ENCODE measurements at regions not wholly inside any gene's neighbourhood (a gene's known extent, or its start where the extent isn't known, plus 50 kb on each side); places are given as distances from the start of the nearest gene placed in this dataset.

GRCh38 chr6:139850512-139850911 is 476.1 kb upstream of the CITED2 start:
- Histone ChIP-seq H3K36me3 (no peaks in the 10 kb centered on the region), H3K27me3 (no peaks in the 10 kb centered on the region), H3K9me3 (peaks cover 3% of the 10 kb centered on the region; the same call in 1 of the 2 replicates), H3K4me3 (no peak overlapping the region)
- no peak for DNase-seq

GRCh38 chr6:139847457-139847813 is 473.0 kb upstream of the CITED2 start:
- H3K27me3 ChIP-seq = no peaks in the 10 kb centered on the region
- no peaks in the 10 kb centered on the region for H3K36me3 ChIP-seq
- H3K4me3 ChIP-seq = no peak overlapping the region
- no peak for DNase-seq
- H3K9me3 ChIP-seq = peaks cover 3% of the 10 kb centered on the region; the same call in 1 of the 2 replicates

GRCh38 chr6:139846538-139847456 is 472.3 kb upstream of the CITED2 start:
- no peak for DNase-seq
- Histone ChIP-seq H3K9me3 (peaks cover 3% of the 10 kb centered on the region; the same call in 1 of the 2 replicates), H3K4me3 (no peak overlapping the region), H3K27me3 (no peaks in the 10 kb centered on the region), H3K36me3 (no peaks in the 10 kb centered on the region)

GRCh38 chr6:139844907-139845306 is 470.5 kb upstream of the CITED2 start:
- no peaks in the 10 kb centered on the region for H3K36me3 ChIP-seq
- no peaks in the 10 kb centered on the region for H3K27me3 ChIP-seq
- DNase-seq = no peak
- H3K4me3 ChIP-seq = no peak overlapping the region
- H3K9me3 ChIP-seq = no peaks in the 10 kb centered on the region

GRCh38 chr6:139841794-139842215 is 467.4 kb upstream of the CITED2 start:
- Histone ChIP-seq H3K27me3 (no peaks in the 10 kb centered on the region), H3K36me3 (no peaks in the 10 kb centered on the region), H3K9me3 (no peaks in the 10 kb centered on the region), H3K4me3 (no peak overlapping the region)
- no peak for DNase-seq

- H3K27me3 ChIP-seq = no peaks in the 10 kb centered on the region
- no peaks in the 10 kb centered on the region for H3K36me3 ChIP-seq
- H3K4me3 ChIP-seq = no peak overlapping the region
- no peaks in the 10 kb centered on the region for H3K9me3 ChIP-seq
- no peak for DNase-seq
Measured at GRCh38 chr6:139839506-139840156, 465.2 kb upstream of the CITED2 start.

GRCh38 chr6:139834232-139834631 is 459.8 kb upstream of the CITED2 start:
- Histone ChIP-seq H3K36me3 (no peaks in the 10 kb centered on the region), H3K4me3 (no peak overlapping the region), H3K9me3 (no peaks in the 10 kb centered on the region), H3K27me3 (no peaks in the 10 kb centered on the region)
- DNase-seq = no peak

GRCh38 chr6:139833592-139833991 is 459.1 kb upstream of the CITED2 start:
- H3K4me3 ChIP-seq = no peak overlapping the region
- no peaks in the 10 kb centered on the region for H3K27me3 ChIP-seq
- H3K36me3 ChIP-seq = no peaks in the 10 kb centered on the region
- DNase-seq = no peak
- no peaks in the 10 kb centered on the region for H3K9me3 ChIP-seq

- Histone ChIP-seq H3K9me3 (no peaks in the 10 kb centered on the region), H3K4me3 (no peak overlapping the region), H3K36me3 (no peaks in the 10 kb centered on the region), H3K27me3 (no peaks in the 10 kb centered on the region)
- DNase-seq = no peak
Measured at GRCh38 chr6:139832493-139833305, 458.3 kb upstream of the CITED2 start.

GRCh38 chr6:139829576-139829975 is 455.1 kb upstream of the CITED2 start:
- H3K36me3 ChIP-seq = no peaks in the 10 kb centered on the region
- DNase-seq = no peak
- H3K4me3 ChIP-seq = no peak overlapping the region
- no peaks in the 10 kb centered on the region for H3K27me3 ChIP-seq
- H3K9me3 ChIP-seq = no peaks in the 10 kb centered on the region

GRCh38 chr6:139828751-139829519 is 454.5 kb upstream of the CITED2 start:
- no peaks in the 10 kb centered on the region for H3K27me3 ChIP-seq
- DNase-seq = no peak

GRCh38 chr6:139825935-139826374 is 451.5 kb upstream of the CITED2 start:
- Histone ChIP-seq H3K36me3 (no peaks in the 10 kb centered on the region), H3K4me3 (no peak overlapping the region), H3K9me3 (no peaks in the 10 kb centered on the region), H3K27me3 (no peaks in the 10 kb centered on the region)
- no peak for DNase-seq

More at GRCh38 chr6:139828751-139829519, 454.5 kb upstream of the CITED2 start:
- H3K9me3 ChIP-seq = no peaks in the 10 kb centered on the region
- H3K4me3 ChIP-seq = no peak overlapping the region
- no peaks in the 10 kb centered on the region for H3K36me3 ChIP-seq

GRCh38 chr6:139824864-139825263 is 450.4 kb upstream of the CITED2 start:
- Histone ChIP-seq H3K4me3 (no peak overlapping the region), H3K9me3 (no peaks in the 10 kb centered on the region), H3K36me3 (no peaks in the 10 kb centered on the region), H3K27me3 (no peaks in the 10 kb centered on the region)
- no peak for DNase-seq

GRCh38 chr6:139823808-139824126 is 449.3 kb upstream of the CITED2 start:
- Histone ChIP-seq H3K27me3 (no peaks in the 10 kb centered on the region), H3K9me3 (no peaks in the 10 kb centered on the region), H3K36me3 (no peaks in the 10 kb centered on the region), H3K4me3 (no peak overlapping the region)
- no peak for DNase-seq

- no peak for DNase-seq
- H3K27me3 ChIP-seq = no peaks in the 10 kb centered on the region
- no peaks in the 10 kb centered on the region for H3K9me3 ChIP-seq
- H3K4me3 ChIP-seq = no peak overlapping the region
- H3K36me3 ChIP-seq = no peaks in the 10 kb centered on the region
Measured at GRCh38 chr6:139823099-139823807, 448.8 kb upstream of the CITED2 start.

GRCh38 chr6:139821676-139822223 is 447.3 kb upstream of the CITED2 start:
- DNase-seq = no peak
- Histone ChIP-seq H3K9me3 (no peaks in the 10 kb centered on the region), H3K27me3 (no peaks in the 10 kb centered on the region), H3K36me3 (no peaks in the 10 kb centered on the region), H3K4me3 (no peak overlapping the region)
